ENCODE measurements at regions not wholly inside any gene's neighbourhood (a gene's known extent, or its start where the extent isn't known, plus 50 kb on each side); places are given as distances from the start of the nearest gene placed in this dataset.

DNA sequence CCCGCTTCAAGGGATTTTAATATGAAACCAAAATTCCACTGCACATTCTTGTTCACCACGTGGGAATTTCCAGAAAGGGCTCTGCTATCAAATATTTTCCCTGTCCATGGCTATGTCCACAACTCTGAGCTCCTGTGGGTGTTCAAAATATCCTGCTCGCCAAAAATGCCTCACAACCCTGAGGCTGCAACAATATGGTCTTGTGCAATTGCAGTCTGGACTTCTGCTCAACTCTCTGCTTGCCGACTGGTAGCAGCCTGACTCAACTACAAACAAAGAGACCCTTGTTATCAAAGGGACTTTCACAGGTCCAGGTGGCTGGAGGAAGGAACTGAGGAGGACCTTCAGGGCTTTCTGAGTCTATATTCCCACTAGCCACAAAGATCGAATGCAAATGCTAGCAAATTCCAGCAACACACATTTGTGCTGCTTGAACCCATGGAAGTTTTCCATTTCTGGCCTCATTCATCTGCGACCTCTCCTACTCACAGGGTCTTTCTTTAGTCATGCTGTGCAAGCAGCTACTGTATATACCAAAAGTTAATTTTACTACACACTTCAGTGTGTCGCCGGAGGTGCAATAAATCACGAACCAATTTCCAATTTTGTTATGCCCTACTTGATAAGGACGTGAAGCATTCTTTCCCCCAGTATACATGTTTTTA is 169.2 kb upstream of the SLC30A5 start:
- Histone ChIP-seq H3K27ac (no peak overlapping the region), H3K36me3 (ENCODE audit: insufficient read depth, low read length) (no peaks in the 10 kb centered on the region)
- DNase-seq (ENCODE audit: low read depth, low spot score) = no peak

DNA sequence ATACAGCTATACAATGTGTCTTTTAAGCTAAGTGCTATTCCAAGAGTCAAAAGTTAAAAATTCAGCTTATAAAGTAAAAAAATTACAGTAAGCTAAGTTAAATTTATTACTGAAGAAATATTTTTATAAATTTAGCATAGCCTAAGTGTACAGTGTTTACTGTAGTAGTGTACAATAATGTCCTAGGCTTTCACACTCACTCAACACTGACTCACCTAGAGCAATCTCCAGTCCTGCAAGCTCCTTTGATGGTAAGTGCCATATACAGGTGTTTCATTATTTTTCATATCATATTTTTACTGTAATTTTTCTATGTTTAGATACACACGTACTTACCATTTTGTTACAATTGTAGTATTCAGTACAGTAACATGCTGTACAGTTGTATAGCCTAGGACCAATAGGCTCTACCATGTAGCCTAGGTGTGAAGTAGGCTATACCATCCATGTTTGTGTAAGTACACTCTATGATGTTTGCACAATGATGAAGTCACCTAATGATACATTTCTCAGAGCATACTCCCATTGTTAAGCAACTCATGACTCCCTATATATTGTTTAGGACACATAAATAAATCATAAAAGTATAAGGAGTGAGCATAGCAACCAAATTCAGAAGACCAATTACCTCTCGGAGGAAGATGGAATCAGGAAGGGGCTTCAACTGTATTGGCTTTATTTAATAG is 165.1 kb upstream of the SLC30A5 start:
- no peak for DNase-seq (ENCODE audit: low read depth, low spot score)

More for the DNA sequence above, 169.2 kb upstream of the SLC30A5 start:
- Histone ChIP-seq H3K4me3 (no peak overlapping the region), H3K9me3 (ENCODE audit: low read depth, low read length) (no peaks in the 10 kb centered on the region), H3K9ac (ENCODE audit: insufficient read length) (no peak overlapping the region)
- TF ChIP-seq EZH2 (IDR thresholded peaks at IDR 0.05) (no peak), POLR2AphosphoS5 (IDR thresholded peaks at IDR 0.05; ENCODE audit: borderline replicate concordance, low read depth, low read length) (no peak), FOXP2 (optimal IDR thresholded peaks at IDR 0.05; ENCODE audit: control extremely low read depth, extremely low read length, insufficient read depth) (no peak)

DNA sequence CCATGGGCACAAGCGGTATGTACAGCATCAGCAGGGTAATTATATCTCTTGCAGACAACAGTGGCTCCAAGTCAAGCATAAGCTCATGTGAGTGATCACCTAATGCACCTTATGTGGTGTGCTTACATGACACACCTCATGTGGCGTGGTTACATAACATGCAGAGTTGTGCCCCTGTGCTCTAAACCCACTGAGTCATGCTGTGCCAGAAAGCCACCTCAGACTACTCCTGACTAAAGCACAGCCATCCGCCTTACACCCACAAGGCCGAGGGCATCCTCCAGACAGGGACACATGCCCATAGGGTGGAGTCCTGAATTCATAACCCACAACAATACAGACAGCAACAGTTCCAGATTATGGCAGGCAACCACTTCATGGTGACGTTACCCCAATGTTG is 163.7 kb upstream of the SLC30A5 start:
- Histone ChIP-seq H3K9ac (ENCODE audit: insufficient read length) (no peak overlapping the region), H3K36me3 (ENCODE audit: insufficient read depth, low read length) (no peaks in the 10 kb centered on the region), H3K9me3 (ENCODE audit: low read depth, low read length) (0 out of 2 replicates have a peak, but pooled peaks cover 4% of the 10 kb centered on the region), H3K4me3 (no peak overlapping the region), H3K27ac (no peak overlapping the region)
- no peak for TF ChIP-seq POLR2AphosphoS5 (IDR thresholded peaks at IDR 0.05; ENCODE audit: borderline replicate concordance, low read depth, low read length)
- TF ChIP-seq EZH2 (IDR thresholded peaks at IDR 0.05) = no peak
- TF ChIP-seq FOXP2 (optimal IDR thresholded peaks at IDR 0.05; ENCODE audit: control extremely low read depth, extremely low read length, insufficient read depth) = no peak
- no peak for DNase-seq (ENCODE audit: low read depth, low spot score)

More for the DNA sequence above, 165.1 kb upstream of the SLC30A5 start:
- no peak for TF ChIP-seq POLR2AphosphoS5 (IDR thresholded peaks at IDR 0.05; ENCODE audit: borderline replicate concordance, low read depth, low read length)
- no peak for TF ChIP-seq FOXP2 (optimal IDR thresholded peaks at IDR 0.05; ENCODE audit: control extremely low read depth, extremely low read length, insufficient read depth)
- TF ChIP-seq EZH2 (IDR thresholded peaks at IDR 0.05) = no peak
- 0 out of 2 replicates have a peak, but pooled peaks cover 4% of the 10 kb centered on the region for H3K9me3 ChIP-seq (ENCODE audit: low read depth, low read length)
- no peak overlapping the region for H3K4me3 ChIP-seq
- H3K27ac ChIP-seq = no peak overlapping the region
- H3K9ac ChIP-seq (ENCODE audit: insufficient read length) = no peak overlapping the region
- H3K36me3 ChIP-seq (ENCODE audit: insufficient read depth, low read length) = no peaks in the 10 kb centered on the region

DNA sequence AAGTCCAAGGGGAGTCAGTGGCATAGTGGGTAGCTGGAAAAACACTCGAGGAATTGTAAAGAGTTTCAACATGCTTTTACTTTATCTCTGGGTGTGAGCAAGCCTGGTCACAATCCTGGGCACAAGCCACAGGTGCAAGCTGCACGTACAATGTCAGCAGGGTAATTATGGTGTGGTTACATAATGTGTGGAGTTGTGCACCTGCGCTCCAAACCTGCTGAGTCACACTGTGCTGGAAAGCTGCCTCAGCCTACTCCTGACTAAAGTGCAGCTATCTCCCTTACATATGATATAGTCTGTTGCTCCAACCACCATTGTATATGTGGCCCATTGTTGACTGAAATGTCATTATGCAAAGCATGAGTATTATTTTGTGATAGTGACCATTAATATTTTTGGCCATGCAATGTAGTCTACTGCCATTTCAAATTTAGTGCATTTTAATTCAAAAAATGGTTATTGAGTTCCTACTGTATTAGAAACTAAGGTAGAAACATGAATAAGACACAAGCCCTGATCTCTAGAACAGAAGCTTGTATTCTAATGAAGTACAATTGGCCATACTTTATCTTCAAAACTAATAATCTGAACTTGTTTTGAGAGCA is 160.9 kb upstream of the SLC30A5 start:
- 0 out of 2 replicates have a peak, but pooled peaks cover 4% of the 10 kb centered on the region for H3K9me3 ChIP-seq (ENCODE audit: low read depth, low read length)
- H3K4me3 ChIP-seq = no peak overlapping the region
- H3K36me3 ChIP-seq (ENCODE audit: insufficient read depth, low read length) = no peaks in the 10 kb centered on the region
- TF ChIP-seq POLR2AphosphoS5 (IDR thresholded peaks at IDR 0.05; ENCODE audit: borderline replicate concordance, low read depth, low read length) (no peak), EZH2 (IDR thresholded peaks at IDR 0.05) (no peak), FOXP2 (optimal IDR thresholded peaks at IDR 0.05; ENCODE audit: control extremely low read depth, extremely low read length, insufficient read depth) (no peak)
- H3K9ac ChIP-seq (ENCODE audit: insufficient read length) = no peak overlapping the region
- no peak for DNase-seq (ENCODE audit: low read depth, low spot score)
- no peak overlapping the region for H3K27ac ChIP-seq

DNA sequence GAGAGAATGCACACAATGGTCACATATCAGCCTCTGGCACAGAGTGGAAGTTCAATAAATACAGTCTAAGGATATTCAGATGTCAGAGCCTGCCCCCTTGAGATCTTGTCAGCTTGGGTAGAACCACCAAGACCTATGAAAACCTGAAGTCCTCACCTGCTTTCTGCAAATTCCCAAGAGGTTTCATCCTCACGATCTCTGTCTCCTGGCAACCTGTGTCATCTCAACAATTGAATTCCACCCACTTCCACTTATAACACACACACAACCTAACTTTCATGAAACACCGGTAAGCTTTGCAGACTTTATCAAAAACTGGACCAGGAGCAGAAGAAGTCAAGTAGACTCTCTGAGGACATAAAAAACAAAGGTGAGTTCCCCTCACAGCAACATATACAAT is 151.6 kb upstream of the SLC30A5 start:
- Histone ChIP-seq H3K9ac (ENCODE audit: insufficient read length) (no peak overlapping the region), H3K36me3 (ENCODE audit: insufficient read depth, low read length) (no peaks in the 10 kb centered on the region), H3K9me3 (ENCODE audit: low read depth, low read length) (no peaks in the 10 kb centered on the region), H3K4me3 (no peak overlapping the region), H3K27ac (no peak overlapping the region)
- TF ChIP-seq FOXP2 (optimal IDR thresholded peaks at IDR 0.05; ENCODE audit: control extremely low read depth, extremely low read length, insufficient read depth) (no peak), EZH2 (IDR thresholded peaks at IDR 0.05) (no peak), POLR2AphosphoS5 (IDR thresholded peaks at IDR 0.05; ENCODE audit: borderline replicate concordance, low read depth, low read length) (no peak)
- DNase-seq (ENCODE audit: low read depth, low spot score) = no peak

DNA sequence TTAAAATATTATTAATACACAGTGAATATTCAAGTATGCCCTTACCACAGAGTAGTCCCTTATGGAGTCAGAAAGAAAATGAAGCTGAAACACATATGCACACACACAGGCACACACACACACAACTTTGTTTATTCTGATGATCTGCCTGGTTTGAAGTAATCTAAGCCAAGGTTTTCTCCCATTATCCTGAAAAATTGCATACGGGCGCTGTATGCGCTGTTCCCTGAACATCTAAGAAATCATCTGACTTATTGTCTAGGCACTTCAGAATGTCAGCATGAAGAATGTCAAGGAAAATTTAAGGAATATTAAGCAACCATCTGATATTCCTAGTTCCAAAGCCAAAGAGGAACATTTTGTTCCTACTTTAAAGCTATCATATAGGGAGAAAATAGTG is 147.1 kb upstream of the SLC30A5 start:
- TF ChIP-seq EZH2 (IDR thresholded peaks at IDR 0.05) (no peak), POLR2AphosphoS5 (IDR thresholded peaks at IDR 0.05; ENCODE audit: borderline replicate concordance, low read depth, low read length) (no peak), FOXP2 (optimal IDR thresholded peaks at IDR 0.05; ENCODE audit: control extremely low read depth, extremely low read length, insufficient read depth) (no peak)
- Histone ChIP-seq H3K36me3 (ENCODE audit: insufficient read depth, low read length) (no peaks in the 10 kb centered on the region), H3K4me3 (no peak overlapping the region), H3K9ac (ENCODE audit: insufficient read length) (no peak overlapping the region), H3K9me3 (ENCODE audit: low read depth, low read length) (no peaks in the 10 kb centered on the region), H3K27ac (no peak overlapping the region)
- DNase-seq (ENCODE audit: low read depth, low spot score) = no peak

DNA sequence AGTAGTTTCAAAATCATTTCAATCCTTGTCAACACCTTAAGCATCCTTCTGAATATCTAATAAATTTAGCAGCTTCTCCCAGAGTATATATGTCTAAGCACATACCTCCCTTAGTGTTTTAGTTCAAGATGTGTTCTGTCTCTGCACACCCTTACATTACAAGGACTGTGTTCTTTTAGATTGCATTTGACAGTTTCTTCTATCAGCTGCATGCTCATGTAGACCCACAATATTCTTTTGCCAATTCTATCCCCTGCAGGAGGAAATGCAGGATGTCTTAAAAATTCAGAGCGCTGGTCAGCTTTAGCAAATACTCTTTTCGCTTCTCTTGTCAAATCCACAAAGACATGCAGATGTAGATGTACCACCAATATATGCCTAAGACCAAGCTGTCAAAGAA is 145.8 kb upstream of the SLC30A5 start:
- Histone ChIP-seq H3K9ac (ENCODE audit: insufficient read length) (no peak overlapping the region), H3K27ac (no peak overlapping the region), H3K4me3 (no peak overlapping the region), H3K36me3 (ENCODE audit: insufficient read depth, low read length) (no peaks in the 10 kb centered on the region), H3K9me3 (ENCODE audit: low read depth, low read length) (no peaks in the 10 kb centered on the region)
- DNase-seq (ENCODE audit: low read depth, low spot score) = no peak
- TF ChIP-seq FOXP2 (optimal IDR thresholded peaks at IDR 0.05; ENCODE audit: control extremely low read depth, extremely low read length, insufficient read depth) (no peak), POLR2AphosphoS5 (IDR thresholded peaks at IDR 0.05; ENCODE audit: borderline replicate concordance, low read depth, low read length) (no peak), EZH2 (IDR thresholded peaks at IDR 0.05) (no peak)

DNA sequence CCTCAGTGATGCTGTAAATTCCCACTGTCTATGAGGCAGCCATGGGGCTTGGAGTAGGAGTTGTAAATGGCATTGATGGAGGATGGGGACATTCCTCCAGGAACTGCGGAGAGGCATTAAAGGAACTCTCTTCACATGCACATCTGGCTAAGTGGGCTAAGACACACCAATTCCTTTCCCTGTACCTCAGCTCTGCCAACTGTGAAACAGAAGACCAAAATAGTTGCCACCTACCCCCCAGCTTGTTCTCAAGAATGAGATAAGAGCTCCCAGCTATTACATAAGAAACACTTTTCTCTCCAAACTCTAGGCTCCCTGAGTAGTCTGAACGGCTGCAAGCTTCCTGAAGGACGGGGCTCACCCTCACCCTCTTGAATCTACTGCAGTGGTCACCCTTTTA is 144.6 kb upstream of the SLC30A5 start:
- no peak overlapping the region for H3K9ac ChIP-seq (ENCODE audit: insufficient read length)
- H3K36me3 ChIP-seq (ENCODE audit: insufficient read depth, low read length) = no peaks in the 10 kb centered on the region
- TF ChIP-seq POLR2AphosphoS5 (IDR thresholded peaks at IDR 0.05; ENCODE audit: borderline replicate concordance, low read depth, low read length) (no peak), FOXP2 (optimal IDR thresholded peaks at IDR 0.05; ENCODE audit: control extremely low read depth, extremely low read length, insufficient read depth) (no peak), EZH2 (IDR thresholded peaks at IDR 0.05) (no peak)
- H3K9me3 ChIP-seq (ENCODE audit: low read depth, low read length) = no peaks in the 10 kb centered on the region
- no peak overlapping the region for H3K27ac ChIP-seq
- DNase-seq (ENCODE audit: low read depth, low spot score) = no peak
- no peak overlapping the region for H3K4me3 ChIP-seq
